Spleen (tissue), 11 donors: ENCODE measurements at regions not wholly inside any gene's neighbourhood (a gene's known extent, or its start where the extent isn't known, plus 50 kb on each side); places are given as distances from the start of the nearest gene placed in this dataset.
"Not testable (repeated sequence)": the region's sequence is repeated elsewhere in the genome, so short reads cannot be mapped to it uniquely, and the experiment has no call there.

Experiments
- DNase-seq: peaks from one replicate; pipeline ENCODE4 v3.0.0-alpha.2; 2020
- H3K27ac ChIP-seq, 8 donors: fragments of 200-600 bp; sonication (generic) in 7 of 8; 1 replicate in 4 of 8; 2 replicates in 4 of 8; pipeline versions ENCODE4 v1.5.0 to v1.8.0; 2016 to 2021; ENCODE audit warnings: inconsistent platforms in 4 of 8, mild to moderate bottlenecking in 4 of 8, moderate library complexity in 1 of 8
- H3K27me3 ChIP-seq, 7 donors: fragments of 200-600 bp; sonication (generic) in 6 of 7; replicated peaks in 1 of 7; 1 replicate in 4 of 7; 2 replicates in 3 of 7; pipeline versions ENCODE4 v1.5.0 to v1.8.0; 2016 to 2021; ENCODE audit warnings: inconsistent platforms in 3 of 7, mild to moderate bottlenecking in 1 of 7
- H3K36me3 ChIP-seq, 6 donors: fragments of 200-600 bp; sonication (generic) in 5 of 6; 1 replicate in 4 of 6; 2 replicates in 2 of 6; pipeline versions ENCODE4 v1.5.0 to v1.8.0; 2016 to 2021; ENCODE audit warnings: inconsistent platforms in 2 of 6
- H3K4me1 ChIP-seq, 6 donors: fragments of 200-600 bp; sonication (generic) in 5 of 6; 1 replicate in 3 of 6; 2 replicates in 3 of 6; pipeline versions ENCODE4 v1.5.0 to v1.8.0; 2016 to 2021; ENCODE audit warnings: inconsistent platforms in 3 of 6
- H3K4me3 ChIP-seq, 8 donors: fragments of 200-600 bp; sonication (generic) in 7 of 8; 1 replicate in 4 of 8; 2 replicates in 4 of 8; pipeline versions ENCODE4 v1.5.0 to v1.8.0; 2016 to 2021; ENCODE audit warnings: inconsistent platforms in 4 of 8, mild to moderate bottlenecking in 4 of 8, moderate library complexity in 2 of 8
- H3K9me3 ChIP-seq, 8 donors: fragments of 200-600 bp; sonication (generic) in 7 of 8; 1 replicate in 4 of 8; 2 replicates in 4 of 8; pipeline versions ENCODE4 v1.5.0 to v1.8.0; 2016 to 2021; ENCODE audit warnings: inconsistent platforms in 4 of 8
- CTCF ChIP-seq, 11 experiments: fragments of 200-600 bp in 7 of 11; fragments of 450-650 bp in 4 of 11; sonication (generic) in 4 of 11; IDR thresholded peaks in 8 of 11; conservative IDR thresholded peaks in 3 of 11; 1 replicate in 7 of 11; 2 replicates in 4 of 11; pipeline versions ENCODE4 v1.4.0 to v1.8.0; 2016 to 2021; ENCODE audit warnings: antibody characterized with exemption in 11 of 11, inconsistent platforms in 4 of 11, mild to moderate bottlenecking in 1 of 11
- POLR2A ChIP-seq, 3 donors: fragments of 450-650 bp; IDR thresholded peaks; one replicate each; pipeline ENCODE4 v1.5.1; 2017; ENCODE audit warnings: antibody characterized with exemption in 3 of 3, mild to moderate bottlenecking in 1 of 3
- POLR2AphosphoS5 ChIP-seq, 3 donors: sonication (generic); formaldehyde crosslinking; IDR thresholded peaks; one replicate each; pipeline ENCODE4 v1.5.1; 2017; ENCODE audit warnings: antibody characterized with exemption in 3 of 3
- WGBS, 5 donors: extraction: QIAGEN DNeasy Blood & Tissue Kit in 3 of 5; methylation state at CpG; one replicate each; pipeline versions ENCODE4 v1.1.5 to v1.1.7; 2013 to 2018; 5-methylcytosine and 5-hydroxymethylcytosine counted together
- intact Hi-C: fragments of 100-400 bp; cut with DNase I; formaldehyde crosslinking; loops from one replicate; pipeline ENCODE4 v1.15.0; 2023; ENCODE audit warnings: low total_unique reads
- donor health status: healthy with polysubstance abuse.
- donor health status: DM: no; HTN: no; CAD: no; lungs with moderate emphysema.
- donor health status: DM: no; HTN: no; CAD: no.
- donor health status: Bipolar disorder and iron deficiency.
- donor health status: healthy.
- donor health status: DM: no; HTN: no; CAD: no.
- donor health status: DM: yes; HTN: yes; CAD: no.

GRCh38 chr10:55169493-55169892 is 368.5 kb upstream of the PCDH15 start:
- TF ChIP-seq POLR2AphosphoS5 (IDR thresholded peaks at IDR 0.05) (no peak), CTCF (IDR thresholded peaks at IDR 0.05 in 8 of 11, conservative IDR thresholded peaks at IDR 0.05 in 3 of 11) (no peak), POLR2A (IDR thresholded peaks at IDR 0.05) (no peak)
- Histone ChIP-seq H3K4me1 (no peaks in the 10 kb centered on the region), H3K9me3 (no peaks in the 10 kb centered on the region), H3K4me3 (no peak overlapping the region), H3K27me3 (no peaks in the 10 kb centered on the region), H3K27ac (no peak overlapping the region), H3K36me3 (no peaks in the 10 kb centered on the region)
- no peak for DNase-seq
- intact Hi-C loops, result no loop called here
- WGBS, 5 donors, result 82 to 98% (median 87%) methylated on average over 1 of the region's 1 CpG

DNA sequence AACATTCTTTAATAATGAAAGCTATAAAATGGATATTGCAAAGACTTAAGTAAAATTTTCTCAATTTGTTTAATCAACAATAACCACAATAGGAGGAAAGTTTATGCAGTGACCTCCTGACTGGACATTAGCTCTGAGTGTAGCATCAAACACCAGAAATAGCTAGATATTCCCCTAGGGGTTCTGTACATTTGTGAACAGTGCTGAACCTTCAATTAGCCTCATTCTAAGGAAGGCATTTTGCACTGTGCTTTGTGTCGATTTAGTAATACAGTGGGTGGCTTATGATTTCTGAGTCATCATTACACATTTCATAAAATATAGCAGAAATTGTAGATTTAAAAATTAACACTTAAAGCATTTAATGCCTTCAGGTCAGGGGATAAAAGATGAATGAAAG is 367.3 kb upstream of the PCDH15 start:
- H3K27ac ChIP-seq, result no peak overlapping the region
- H3K4me3 ChIP-seq, result no peak overlapping the region
- H3K9me3 ChIP-seq, result no peaks in the 10 kb centered on the region
- H3K36me3 ChIP-seq, result no peaks in the 10 kb centered on the region
- no peaks in the 10 kb centered on the region for H3K4me1 ChIP-seq
- no peak for DNase-seq
- intact Hi-C loops, result no loop called here
- no peak for TF ChIP-seq CTCF (IDR thresholded peaks at IDR 0.05 in 8 of 11, conservative IDR thresholded peaks at IDR 0.05 in 3 of 11)
- no peak for TF ChIP-seq POLR2A (IDR thresholded peaks at IDR 0.05)
- TF ChIP-seq POLR2AphosphoS5 (IDR thresholded peaks at IDR 0.05), result no peak
- no peaks in the 10 kb centered on the region for H3K27me3 ChIP-seq
- WGBS, 5 donors, result 67 to 90% (median 84%) methylated on average over 1 of the region's 1 CpG

- Histone ChIP-seq H3K27ac (no peak overlapping the region), H3K4me1 (no peaks in the 10 kb centered on the region), H3K9me3 (no peaks in the 10 kb centered on the region), H3K36me3 (no peaks in the 10 kb centered on the region), H3K4me3 (no peak overlapping the region), H3K27me3 (no peaks in the 10 kb centered on the region)
- intact Hi-C loops, result no loop called here
- DNase-seq, result no peak
- TF ChIP-seq POLR2A (IDR thresholded peaks at IDR 0.05), result no peak
- TF ChIP-seq POLR2AphosphoS5 (IDR thresholded peaks at IDR 0.05), result no peak
- no peak for TF ChIP-seq CTCF (IDR thresholded peaks at IDR 0.05 in 8 of 11, conservative IDR thresholded peaks at IDR 0.05 in 3 of 11)
- 73 to 86% (median 81%) methylated on average over 6 of the region's 6 CpGs for WGBS, 5 donors
These were observed 362.5 kb upstream of the PCDH15 start for GRCh38 chr10:55163388-55163979.

DNA sequence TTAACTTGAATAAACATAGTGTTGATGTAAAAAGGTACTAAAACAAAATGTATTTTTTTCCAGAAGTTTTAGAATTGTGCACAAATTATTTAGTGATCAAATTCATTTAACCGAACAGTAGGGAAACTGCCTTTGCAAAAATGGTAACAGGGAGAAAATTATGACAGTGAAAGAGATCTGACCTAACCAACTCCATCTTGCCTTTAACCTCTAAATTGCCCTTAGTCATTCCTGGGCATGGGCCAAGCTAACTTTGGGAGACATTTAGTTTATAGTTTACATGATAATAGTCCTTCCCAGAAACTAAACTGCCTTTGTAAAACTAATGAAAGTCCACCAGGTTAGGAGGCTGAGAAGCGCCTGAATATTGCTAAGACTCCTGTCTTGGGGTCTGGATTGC is 361.3 kb upstream of the PCDH15 start:
- 83 to 93% (median 87%) methylated on average over 2 of the region's 2 CpGs for WGBS, 5 donors
- intact Hi-C loops, result not testable (repeated sequence)

More for the DNA sequence above, 361.3 kb upstream of the PCDH15 start:
- not testable (repeated sequence) for DNase-seq, H3K4me3 ChIP-seq, H3K4me1 ChIP-seq, H3K36me3 ChIP-seq, H3K27ac ChIP-seq, H3K9me3 ChIP-seq, H3K27me3 ChIP-seq
